AML-193 (cell line): ENCODE measurements at regions not wholly inside any gene's neighbourhood (a gene's known extent, or its start where the extent isn't known, plus 50 kb on each side); places are given as distances from the start of the nearest gene placed in this dataset.

Experiments
- DNase-seq, 2 experiments: peaks; one replicate each; lab custom pipeline; 2025; lab: John Stamatoyannopoulos, UW

DNA sequence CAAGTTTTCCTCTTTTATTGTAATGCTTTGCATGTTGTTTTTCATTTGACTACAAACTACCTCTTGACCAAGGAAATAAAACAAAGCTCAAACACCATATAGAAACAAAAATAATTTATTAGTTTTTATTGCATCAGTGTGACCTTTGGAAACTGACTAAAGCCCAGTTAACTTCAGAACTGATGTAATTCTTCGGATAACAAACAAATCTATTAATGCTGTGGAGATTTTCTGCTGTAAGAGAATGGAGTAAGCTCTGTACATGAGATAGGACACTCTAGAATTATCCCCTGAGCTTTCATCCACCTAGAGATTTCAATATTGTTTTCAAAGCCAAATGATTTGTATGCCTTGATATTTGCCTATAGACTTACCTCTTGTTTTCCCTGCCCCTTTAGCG lies 154.0 kb upstream of the KCNK2 start:
- no peak for DNase-seq

DNA sequence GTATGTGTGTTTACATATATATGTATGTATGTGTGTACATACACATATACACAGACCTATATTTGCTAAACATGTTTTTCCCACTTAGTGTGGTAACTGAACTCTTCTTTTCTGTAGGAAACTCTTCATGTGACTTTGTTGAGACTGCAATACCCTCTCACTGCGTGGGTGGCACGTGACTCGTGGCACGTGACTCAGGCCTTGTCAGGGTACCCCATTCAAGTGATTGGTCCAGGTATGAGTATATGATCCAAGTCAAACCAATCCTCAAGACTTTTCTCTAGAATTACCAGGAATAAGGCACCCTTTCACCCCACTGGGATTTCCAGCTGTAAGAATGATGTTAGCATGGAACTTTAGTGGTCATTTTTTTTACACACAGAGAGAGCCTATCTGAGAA lies 149.2 kb upstream of the KCNK2 start:
- no peak for DNase-seq

DNA sequence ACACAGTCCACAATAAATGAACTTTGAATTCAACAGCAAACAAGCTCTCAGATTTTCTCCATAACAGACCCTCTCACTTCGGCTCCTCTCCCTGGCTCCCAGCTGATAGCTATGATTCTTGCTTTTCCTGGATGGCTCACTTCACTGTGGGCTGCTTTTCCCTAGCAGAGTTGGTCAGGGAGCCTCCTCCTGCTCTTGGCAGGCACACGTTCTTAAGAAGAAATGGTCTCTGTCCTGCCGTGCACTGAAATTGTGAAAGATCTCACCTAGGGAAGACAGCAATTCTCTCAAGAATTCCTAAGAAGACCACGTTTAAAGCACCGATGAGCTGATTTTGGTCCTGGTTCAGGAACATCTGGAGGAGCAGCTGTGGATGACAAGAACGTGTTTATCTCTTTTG lies 148.5 kb upstream of the KCNK2 start:
- DNase-seq: no peak

DNA sequence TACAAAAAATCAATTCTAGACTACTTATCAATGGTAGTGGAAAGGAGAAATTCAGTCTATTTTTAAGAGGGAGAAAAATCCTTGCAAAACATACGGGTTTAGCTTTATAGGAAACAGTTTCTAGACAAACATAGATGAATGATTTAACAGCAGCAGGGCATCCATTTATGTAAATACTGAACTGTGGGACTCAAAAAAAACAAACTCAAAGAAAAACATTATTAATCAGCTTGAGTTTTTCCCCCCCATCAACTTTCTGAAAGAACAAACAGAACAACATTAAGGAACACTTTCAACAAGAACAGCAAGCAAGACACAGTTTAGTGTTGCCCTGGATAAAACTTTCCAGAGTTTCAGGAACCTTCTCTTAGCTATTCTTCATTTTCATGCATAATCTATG lies 147.3 kb upstream of the KCNK2 start:
- DNase-seq: no peak

DNA sequence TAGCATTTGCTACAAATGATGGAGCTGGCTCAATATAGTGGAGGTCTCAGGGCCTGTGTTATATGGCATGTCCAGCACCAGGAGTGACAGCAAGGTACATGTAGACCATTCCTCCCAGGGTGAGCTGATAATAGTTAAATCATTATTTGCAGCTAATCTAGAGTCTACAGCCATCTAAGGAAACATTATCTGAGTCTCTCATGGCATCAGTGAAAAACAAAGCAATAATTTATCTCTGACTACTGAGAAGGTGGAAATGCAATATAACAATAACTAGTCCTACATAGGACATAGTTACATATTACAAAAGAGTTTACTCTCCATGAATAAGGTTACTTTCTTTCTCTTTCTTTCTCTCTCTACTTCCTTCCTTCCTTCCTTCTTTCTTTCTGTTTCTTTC lies 143.4 kb upstream of the KCNK2 start:
- no peak for DNase-seq

DNA sequence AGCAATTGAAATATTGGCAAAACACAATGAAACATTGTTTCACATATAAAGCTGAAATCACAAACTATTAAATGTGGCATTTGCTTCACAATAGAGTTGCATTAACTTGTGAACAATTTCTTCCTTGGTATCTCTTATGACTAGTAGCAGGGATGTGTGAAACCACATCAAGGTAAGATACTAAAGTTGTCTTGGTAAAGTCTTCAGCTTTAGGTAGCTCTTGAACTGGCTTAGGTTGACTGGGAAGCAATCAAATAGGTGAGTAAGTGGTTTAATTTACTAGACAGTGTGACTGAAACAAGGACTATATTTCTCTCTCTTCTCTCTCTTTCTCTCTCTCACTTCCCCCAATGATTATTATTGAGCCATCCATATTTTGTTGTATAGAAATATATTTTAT lies 141.5 kb upstream of the KCNK2 start:
- no peak for DNase-seq

DNA sequence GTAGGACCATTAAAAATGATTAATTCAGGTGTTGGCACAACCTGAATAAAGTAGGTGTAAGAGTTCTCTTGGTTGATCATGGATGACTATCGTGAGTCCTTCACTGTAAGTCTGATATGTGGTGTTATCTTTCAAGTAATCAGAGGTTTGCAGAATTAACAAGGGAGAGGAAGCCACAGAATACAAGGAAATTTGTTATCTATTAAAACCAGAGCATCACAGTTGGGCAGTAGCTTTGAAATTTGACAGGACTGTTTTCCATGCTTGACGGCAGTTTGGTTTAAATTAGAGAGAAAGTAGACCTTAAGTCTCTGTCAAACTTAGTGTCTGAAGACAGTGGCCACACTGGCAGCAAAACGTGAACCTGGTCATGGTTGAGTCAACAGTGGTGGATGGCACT lies 139.5 kb upstream of the KCNK2 start:
- DNase-seq: no peak

DNA sequence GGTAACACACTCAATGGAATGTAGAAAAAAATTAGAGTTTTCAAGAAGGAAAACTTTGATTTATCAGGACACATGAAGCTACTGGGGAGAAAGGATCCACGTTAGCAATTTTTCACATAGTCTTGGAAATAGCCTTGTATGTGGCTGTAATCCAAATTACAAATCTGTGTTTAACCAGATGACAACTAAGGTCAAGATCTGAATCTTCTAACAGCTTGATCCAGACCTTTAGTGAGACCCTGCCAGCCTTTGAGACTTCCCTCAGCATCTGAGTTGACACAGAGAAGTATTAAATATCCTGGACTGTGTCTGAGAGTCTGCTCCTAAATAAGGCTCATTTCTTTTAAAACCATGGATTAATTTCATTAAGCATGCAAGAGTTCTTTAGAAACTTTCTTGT lies 135.9 kb upstream of the KCNK2 start:
- DNase-seq: no peak

DNA sequence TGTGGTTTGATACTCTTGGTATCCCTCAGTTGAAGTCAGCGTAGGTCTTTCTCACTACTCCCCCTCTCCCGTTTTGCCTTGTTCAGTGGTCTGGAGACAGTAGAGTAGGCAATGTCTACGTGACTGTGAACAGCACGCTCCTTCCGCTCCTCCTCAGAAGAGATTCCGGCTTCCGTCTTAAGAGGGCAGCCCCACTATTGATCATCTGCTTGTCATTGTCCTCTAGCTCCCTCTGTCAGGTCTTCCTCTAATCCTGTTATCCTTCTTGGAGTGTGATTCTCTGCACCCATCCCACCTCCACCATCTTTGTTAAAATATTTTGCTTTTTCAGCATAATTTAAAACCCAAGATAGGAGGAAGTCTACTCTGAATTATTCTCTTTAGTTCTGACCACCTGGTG lies 129.9 kb upstream of the KCNK2 start:
- DNase-seq: no peak

DNA sequence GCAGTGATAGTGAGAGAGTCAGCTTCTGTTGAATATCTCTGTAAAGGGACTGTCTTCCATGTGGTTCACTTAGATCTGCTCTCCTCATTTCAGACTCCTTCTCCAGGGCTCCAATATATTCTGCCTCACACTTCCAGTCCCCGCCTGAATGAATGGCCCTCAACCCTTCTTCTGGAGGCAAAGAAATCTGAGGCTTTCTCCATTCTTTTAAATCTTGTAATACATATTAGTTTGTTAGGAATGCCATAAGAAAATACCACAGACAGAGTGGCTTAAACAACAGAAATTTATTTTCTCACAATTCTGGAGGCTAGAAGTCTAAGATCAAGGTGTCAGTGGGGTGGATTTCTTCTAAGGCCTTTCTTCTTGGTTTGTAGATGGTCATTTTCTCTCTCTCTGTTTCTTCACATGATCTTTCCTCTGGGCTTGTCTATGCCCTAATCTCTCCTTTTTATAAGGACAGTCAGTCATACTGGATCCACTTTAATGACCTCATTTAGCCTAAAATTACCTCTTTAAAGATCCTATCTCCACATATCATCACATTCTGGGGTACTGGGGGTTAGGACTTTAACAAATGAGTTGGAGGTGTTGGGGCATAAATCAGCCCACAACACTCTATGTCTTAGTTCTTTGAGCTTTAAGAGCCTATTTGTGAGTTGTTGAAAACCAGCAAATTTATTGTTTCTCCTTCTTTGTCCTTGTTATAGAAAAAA lies 128.5 kb upstream of the KCNK2 start:
- DNase-seq: no peak

DNA sequence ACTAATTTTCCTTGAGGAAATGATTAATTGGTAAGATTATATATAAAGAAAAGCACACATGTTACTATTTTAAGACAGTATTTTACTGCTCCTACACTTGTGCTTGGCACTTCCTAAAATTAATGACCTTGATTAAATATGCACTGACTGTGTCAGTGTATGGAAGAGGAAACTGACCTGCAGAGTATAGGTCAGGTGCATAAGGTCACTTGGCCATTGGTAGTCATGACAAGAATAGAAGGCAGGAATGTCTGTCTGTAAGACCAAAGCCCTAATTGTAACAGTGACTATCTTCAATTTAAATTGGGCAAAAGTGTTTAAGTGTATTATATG lies 128.0 kb upstream of the KCNK2 start:
- DNase-seq: no peak

DNA sequence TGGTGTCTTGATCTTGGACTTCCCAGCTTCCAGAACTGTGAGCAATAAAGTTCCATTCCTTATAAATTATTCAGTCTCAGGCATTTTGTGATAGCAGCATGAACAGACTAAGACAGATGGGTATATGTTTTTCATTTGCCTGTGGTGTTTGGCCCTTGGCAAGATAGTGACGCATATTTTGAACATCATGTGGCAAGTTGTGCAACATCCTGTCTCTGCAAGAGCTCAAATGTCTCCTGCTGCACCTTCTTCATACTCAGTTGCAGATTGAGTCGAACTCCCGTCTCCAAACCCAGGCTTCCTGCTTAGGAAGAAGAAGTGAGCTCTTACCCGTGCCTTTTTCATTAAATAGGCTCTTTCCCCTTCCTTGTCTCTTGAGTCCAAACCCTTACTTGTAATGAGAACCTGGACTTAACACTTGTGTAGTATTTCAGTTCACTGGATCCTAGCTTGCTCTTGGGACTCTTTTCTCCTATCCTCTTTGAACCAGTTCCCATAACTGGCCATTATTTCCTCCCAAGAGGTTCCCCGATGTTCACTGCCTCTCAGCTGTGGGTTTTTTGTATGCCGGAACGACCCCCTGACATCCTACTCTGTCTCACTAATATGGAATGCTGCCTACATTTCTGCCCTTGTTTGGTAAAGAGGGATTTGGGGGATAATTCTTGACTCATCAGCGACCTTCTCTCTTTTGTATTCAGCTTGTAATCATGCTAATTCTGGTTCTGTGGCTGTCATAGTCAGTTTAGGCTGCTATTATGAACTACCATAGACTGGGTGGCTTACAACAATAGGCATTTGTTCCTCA lies 125.0 kb upstream of the KCNK2 start:
- peak; percentile 84 to 90 for DNase-seq

DNA sequence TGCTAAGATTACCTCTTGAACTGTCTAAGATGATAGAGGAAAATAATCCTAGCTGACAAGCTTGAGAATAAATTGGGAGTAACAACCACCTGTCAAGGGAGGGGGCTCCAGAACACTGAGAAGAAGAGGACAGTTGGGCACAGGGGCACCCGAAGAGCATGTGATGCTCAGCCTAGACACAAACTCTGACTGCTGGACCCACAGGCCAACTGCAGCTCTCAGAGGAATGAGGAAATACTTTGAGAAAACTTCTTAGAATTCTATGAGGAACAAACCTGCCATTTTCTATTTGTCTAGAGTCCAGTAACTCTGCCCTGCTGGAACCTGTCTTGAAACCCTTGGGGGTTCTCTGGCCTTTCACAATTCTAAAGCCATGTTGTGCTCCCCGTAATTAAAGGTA lies 124.1 kb upstream of the KCNK2 start:
- peak; percentile 14 to 27 for DNase-seq

DNA sequence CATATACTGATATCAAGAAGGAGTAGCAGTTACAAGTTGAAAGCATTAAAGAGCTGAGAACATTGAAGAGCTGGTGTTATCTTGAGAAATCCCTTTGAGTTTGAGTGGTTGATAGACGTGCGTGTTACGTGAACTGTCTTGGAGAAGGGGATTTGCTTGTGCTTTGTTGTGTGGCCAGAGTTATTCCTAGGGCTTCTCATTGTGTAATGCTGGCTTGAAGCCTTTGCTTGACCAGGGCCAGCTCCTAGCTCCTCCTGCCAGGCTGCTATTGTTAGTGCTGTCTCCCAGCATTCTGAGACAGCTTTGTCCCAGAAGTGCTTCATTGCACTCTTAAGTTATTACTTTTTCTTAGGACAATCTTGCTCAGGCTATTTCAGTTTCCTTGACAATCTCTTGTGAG lies 116.2 kb upstream of the KCNK2 start:
- DNase-seq: no peak

DNA sequence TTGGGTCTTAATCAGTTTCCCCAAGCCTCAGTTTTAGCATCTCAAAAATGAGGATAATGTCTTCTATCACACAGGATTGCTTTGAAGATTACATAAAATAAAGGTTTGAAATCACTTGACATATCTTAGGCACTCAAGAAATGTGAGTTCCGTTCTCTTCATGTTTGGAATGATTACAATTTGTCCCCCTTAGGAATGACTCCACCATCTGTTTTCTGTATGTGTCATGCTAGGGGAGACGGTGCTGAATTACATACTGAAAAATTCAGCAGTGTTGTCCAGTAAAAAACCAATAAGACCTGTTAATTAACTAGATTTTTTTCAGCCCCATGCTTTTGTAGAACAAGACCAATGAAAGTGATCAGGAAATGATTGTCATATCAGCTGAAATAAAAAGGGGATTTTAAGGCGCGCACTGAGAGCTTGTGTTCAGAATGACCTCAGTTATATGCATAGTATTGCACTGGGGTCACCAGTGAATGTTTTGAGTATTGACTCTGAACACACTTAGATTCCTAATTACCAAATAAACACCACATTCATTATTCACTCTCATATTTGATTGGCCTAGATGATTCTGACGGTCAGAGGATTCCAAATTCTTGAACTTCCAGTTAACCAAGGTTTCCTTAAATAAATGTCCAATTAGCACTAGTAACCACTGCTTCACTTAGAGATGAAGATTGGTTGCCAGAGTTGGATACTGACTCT lies 114.5 kb upstream of the KCNK2 start:
- DNase-seq: no peak

DNA sequence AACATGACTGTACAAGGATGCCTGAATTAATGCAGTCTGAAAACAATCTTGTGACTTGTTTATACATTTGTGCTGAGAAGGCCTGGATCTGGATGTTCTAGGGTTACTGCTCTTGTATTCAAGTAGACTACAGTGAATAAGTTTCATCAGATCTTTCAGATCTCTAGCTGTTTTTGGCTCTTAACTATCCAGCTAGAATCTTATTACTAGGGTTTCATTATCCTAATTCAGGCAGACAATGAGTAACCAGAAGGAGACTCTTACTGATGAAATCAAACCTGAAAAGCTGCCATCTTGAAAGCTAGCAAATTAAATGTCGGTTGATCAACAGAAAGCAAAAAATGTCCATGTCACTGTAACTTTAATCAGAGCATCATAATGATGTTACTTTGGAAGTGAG lies 112.5 kb upstream of the KCNK2 start:
- DNase-seq: no peak

DNA sequence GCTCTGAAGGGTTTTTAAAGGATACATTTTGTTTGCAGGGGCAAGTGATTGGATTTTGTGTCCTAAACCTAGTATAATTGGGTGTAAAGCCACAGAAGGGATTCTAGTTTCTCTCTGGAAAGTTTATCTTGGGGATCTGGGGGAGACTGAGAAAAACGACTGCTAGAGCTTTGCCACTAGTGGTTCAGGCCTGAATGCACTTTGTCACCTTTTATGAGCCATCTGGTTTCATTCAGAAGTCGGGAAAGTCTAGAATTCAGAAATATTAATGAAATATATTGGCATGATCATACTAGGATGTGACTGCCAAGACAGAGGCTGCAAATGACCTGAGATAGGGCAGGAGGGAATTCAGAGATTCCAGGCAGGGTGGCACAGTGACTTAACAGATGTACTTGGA lies 111.5 kb upstream of the KCNK2 start:
- DNase-seq: no peak

DNA sequence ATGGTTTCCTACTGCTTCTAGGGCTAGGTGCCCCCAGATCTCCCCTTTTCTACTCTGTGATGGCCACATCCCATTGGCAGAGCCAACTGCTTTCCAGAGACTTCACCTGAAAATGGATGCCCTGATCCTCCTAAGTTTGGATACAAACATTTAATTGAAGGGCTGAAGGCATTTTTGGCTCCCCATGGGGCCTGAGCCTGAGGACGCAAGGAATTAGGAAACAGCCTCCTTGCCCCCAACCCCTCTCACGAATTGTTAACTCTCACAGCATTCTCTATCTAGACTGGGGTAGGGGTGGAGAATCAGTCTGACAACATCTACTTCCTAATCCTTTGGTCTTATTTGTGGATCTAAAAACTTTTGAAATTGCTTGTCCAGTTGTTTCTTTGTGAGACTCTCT lies 108.5 kb upstream of the KCNK2 start:
- DNase-seq: no peak

DNA sequence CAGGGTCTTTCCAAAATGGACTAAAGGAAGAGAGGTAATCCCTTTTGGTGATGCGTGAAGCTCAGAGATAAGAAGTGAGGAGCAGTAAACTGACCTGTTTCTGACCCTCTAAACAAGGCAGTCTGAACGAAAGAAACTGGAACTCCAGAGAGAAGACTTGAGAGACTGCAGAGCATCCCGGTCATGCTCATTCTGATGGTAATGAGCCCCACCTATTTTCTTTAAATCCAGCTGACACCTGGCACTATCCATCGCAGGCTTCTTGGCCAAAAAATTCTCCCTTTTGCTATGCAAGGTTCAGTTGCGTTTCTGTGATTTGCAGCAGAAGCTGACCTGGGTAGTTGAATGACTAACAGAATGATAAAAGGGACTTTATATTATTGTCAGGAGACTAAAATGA lies 105.9 kb upstream of the KCNK2 start:
- no peak for DNase-seq

DNA sequence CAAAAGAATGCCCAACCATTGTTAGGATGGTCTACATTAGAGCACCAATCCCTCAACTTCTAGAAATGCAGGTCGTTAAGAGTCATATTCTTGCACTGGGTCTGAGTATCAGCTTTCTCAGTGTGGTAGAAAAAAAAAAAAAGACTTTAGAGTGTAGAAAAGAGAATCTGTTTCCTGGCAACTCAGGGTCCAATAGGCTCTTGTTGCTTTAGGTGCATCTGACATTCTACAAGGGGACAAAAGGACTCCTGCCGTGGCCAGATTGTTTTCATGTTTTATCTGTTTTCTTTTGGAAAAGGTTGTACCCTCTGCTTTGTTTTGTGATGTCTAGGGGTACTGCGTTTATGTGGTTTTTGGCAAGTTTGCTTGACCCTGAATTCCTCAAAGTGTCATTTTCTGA lies 105.4 kb upstream of the KCNK2 start:
- DNase-seq: no peak

DNA sequence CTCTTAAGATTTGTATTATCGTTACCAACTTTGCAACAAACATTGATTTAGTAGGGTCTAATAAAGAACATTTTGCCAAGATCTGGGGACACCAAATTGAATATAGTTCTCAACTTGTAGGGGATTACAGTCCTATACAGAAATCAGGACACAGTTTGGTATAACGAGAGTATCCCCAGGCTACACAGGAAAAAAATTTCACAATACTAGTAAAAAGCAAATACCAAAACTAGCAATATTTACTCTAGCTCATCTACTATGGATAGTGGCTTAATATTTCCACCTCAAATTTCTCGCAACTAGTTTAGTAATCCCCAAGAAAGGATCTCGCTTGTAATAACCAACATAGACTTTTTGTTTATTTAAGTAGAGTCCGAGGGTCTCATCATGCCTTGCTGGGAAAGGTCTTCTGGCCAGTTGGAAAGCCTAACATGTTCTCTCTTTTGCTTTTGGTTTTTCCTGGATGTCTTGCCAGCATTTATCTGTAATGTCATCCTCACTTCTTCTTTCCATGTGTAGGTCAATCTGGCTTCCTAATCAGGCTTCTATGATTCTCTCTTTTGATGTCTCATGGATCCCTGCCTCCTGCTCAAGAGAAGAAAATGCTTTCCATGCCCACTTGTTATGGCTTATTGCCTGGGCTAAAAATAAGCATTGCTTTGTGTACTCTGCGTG lies 104.7 kb upstream of the KCNK2 start:
- DNase-seq: no peak

DNA sequence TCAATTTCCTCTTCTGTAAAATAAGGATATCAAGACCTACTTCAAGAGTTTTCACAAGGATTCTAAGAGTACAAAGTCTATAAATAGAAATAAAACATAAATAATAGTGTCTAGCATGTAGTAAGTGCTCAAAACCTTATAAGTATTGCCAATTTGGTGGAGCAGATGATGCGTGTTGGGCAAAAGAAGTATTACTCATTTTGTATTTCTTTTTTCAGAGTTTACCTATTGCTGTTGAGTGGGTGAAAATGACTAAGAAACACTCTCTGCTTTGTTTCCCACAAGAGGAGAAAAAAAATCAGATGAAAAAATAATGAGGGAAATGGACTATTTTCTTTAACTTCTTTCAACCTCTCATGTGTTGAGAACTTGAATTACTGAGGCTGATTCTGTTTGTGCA lies 103.3 kb upstream of the KCNK2 start:
- DNase-seq: no peak

DNA sequence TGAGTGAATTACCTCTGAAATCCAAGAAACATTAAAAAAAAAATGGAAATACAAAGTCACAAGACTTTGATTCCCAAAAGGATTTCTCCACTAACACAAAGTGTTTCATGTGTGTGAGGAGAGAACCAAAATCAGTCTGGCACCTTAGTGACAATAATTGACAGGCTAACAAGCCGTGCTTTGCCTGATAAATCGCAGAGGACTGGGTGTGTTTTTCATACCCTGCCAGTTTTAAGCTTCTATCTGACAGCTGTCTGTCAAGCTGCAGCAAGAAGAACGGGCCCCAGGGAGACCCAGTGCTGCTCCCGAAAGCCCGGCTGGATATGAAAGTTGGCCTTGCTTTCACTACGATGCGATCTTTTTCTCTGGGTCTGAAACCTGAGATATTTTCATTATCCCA lies 101.6 kb upstream of the KCNK2 start:
- DNase-seq: no peak
